HG03469 (cell line): ENCODE measurements at regions not wholly inside any gene's neighbourhood (a gene's known extent, or its start where the extent isn't known, plus 50 kb on each side); places are given as distances from the start of the nearest gene placed in this dataset.

Source experiments
- ATAC-seq: cut with Tn5 transposase; IDR thresholded peaks from one replicate; pipeline ENCODE4 v1.9.1; 2021; ENCODE audit warnings: mild to moderate bottlenecking, moderate library complexity, moderate number of reproducible peaks; ENCODE audit not compliant: unreplicated experiment

DNA sequence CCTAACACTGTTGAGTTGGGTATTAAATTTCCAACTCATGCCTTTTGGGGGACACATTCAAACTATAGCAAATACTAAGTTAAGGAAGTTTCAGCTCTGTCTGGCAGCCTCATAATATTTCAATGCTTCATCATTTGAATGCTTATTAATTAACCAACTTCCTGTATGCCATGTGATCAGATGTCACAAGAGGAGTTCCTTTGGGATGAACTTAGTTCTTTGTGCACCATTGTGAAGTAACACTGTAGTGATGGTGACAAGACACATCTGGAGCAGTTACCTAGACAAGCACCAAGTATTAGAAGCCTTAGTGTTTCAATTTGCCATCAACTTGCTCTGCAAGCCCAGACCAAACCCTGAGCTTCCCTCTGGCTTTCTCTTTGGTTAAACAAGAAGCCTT is 90.7 kb upstream of the IL12B start:
- no peak for ATAC-seq

DNA sequence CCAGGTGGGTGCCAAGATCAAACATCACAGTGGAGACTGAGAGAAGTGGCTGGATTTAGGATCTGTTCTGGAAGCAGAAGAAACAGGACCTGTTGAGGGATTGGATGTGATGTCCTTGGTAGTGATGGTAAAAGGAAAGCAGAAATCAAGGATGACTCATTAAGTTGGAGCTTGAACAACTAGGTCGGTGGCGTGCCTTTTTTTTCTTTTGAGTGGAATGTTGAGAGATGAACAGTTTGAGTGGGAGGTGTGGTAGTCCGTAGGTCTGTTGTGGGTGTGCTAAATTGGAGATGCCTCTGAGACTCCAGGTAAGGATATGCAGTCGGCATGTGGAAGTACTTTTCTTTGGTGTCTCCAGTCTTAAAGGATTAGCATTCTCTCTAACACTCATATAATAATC is 92.1 kb upstream of the IL12B start:
- no peak for ATAC-seq

DNA sequence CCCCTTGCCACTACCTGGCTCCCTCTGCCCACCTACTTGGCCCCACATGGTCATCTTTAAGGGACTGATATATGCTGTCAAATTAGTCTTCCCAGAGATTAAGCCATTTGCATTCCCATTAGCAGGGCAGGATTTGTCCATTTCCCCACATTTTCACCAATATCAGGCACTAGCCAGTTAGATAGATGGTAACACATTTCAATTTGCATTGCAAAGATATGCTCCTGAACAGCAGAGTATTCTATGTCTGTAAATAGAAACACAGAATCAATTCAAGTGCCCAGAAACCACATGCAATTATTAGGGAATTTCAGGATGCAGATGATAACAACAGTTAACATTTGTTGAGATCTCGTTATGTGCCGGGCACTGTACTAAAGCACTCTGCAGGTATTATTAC is 92.6 kb upstream of the IL12B start:
- ATAC-seq = no peak

DNA sequence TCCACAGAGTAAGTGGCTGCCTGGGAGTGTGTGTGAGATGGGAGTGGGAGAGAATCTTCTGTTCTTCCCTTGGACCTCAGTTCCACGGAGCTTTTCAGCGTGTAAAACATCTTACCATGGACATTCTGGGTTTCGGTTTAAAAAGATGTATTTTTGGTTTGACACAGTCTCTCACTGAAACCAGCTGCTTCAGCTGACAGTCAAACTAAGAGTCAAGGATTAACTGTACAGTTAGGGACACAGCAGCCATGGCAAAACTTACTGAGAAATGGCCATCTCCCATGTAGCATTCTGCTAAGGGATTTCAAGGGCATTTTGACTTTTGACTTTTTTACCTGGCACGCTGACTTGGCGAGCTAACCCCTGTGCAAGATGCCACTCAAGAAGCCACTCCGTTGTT is 93.8 kb upstream of the IL12B start:
- ATAC-seq = no peak

DNA sequence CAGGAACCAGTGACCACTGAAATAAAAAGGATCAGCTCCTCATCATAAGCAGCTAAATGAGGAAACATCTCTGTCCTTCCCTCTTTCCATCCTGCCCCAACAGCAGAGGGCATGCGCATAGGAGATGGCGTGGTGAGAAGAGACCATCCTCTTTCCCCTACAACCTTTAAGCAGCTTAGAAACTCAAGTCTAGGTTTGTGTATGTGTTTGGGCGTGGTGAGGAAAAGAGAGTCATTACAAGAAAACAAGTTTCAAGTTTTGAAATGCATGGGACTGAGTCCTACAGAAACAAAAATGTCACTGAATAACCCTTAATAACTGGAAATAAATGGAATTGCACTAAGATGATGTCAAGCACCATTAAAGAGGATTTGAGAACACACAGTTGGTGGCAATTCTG is 96.4 kb upstream of the IL12B start:
- ATAC-seq = no peak

DNA sequence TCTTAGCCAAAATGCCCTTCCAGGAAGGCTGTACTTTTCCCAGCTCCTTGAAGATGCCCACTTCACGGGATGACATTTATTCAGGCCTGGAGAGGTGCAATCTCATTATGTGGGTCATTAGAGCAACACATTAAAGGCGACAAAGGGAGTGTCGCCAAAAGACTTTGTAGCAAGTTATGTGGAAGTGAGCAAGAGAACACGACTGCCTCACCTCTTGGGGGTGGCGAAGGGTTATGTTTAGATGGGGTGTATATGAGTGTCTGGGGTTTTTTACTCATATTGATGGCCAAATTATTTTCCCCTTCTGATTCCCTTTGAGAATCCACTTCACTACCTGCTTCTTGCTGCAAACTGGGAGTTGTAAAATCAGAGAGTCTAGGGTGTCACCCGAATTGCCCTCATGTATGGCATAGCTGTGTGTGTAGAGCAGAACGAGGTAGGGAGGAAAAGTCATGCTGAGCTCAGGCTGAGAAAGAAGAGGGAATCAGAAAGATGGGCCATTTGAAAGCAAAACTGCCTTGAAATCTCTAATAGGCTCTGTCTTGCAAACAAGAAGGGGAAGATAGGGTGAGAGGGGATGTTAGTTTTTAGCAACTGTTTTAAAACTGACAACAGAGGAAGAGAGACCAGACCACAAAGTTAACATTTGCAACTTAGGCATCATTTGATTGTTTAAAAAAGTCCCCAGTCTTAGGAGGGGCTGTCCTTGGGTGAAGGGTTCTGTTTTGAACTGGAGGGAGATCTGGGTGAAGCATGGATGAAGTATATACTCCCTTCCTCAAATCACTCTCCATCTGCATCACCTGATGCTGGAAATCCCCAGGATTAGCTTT is 97.1 kb upstream of the IL12B start:
- peak; percentile 62 for ATAC-seq

DNA sequence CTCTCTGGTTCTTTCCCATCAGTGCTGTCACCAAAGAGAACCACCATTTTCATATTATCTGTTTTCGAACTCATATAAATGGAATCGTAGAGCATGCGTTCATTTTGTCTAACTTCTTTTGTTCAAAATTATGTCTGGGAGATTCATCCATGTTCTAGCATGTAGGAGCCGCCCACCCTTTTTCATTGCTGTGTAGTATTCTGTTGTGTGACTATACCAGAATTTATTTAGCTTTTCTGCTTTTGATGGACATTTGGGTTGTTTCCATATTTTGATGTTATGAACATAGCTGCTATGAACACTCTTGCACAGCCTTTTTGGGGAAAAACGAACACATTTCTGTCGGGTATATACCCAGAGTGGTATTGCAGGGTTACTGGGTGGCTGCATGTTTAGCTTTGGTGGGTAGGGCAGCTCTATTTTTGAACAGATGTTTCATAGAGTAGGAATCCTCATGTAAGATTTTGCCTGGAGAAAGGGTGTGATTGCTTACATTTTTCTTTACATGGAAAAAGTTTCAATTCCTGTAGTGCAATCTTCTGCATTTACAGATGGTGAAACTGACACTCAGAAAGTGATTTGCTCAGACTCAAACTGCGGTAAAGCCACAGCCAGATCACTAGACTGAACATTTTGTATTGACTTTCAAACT is 100.2 kb upstream of the IL12B start:
- no peak for ATAC-seq

DNA sequence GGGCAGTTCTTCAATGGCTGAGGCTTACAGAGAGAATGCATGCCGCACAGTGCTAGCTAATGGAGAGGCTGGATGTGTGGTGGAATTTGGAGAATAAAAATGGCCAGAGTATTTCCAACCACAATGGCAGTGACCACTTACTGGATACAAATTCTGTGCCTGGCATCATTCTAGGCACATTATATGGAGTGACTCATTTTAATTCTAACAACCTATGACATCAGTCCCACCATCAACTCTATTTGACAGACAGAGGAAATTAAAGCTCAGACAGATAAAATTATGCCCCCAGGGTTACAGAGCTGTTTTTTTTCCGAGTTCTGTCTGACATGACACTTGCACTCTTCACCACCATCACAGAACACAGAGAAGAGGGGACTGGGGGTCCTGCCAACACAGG is 105.6 kb upstream of the IL12B start:
- no peak for ATAC-seq

DNA sequence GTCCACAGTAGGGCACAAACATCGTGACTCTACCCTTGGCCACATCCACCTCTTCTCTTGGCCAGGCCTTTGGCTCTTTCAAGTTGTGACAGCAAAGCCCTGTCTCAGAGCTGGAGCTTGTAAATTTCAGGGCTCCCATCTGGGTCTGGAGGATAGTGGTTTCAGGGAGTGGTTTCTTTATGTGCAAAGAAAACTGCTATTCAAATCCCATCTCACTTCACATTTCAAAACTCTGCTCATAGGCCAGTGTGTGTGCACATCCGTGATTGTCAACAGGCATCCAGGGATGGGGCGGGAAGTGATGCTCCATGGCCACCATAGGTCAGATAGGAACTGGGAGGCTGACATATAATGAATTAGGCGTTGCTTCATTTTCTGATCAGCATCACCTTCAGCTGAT is 107.8 kb upstream of the IL12B start:
- ATAC-seq = no peak

DNA sequence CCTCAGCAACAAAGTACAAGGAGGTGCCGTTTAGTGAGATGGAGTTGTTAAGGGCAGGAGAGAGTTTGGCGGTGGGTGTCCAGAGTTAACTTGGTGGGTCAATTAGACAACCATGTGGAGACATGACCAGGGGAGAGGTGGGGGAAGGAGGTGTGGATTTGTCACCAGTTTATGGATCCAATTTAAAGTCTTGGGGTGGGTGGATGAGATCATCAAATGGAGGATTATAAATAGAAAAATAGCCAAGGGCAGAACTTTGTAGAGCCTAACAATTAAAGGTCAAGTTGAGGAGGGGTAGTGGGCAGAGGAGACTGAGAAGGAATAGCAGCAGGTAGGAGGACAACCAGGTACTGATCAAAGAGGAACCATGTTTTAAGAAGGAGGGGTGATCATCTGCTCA is 108.7 kb upstream of the IL12B start:
- no peak for ATAC-seq

DNA sequence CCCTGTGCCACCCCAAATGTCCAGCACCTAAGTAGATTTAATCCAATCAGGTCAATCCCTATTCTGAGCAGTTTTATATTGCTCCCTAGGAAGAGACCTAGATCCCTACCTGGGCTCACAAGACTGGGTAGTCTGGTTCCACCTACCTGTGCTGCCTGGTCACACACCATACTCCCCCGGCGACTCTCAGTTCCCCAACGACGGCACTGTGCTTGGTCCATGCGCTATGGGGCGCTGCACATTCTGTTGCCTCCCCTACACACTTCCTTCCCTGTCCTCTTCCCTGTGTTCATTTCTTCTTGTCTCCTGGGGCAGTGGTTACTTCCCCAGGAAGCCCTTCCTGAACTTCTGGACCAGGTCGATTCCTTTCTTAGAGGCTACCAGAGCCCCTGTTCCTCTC is 109.9 kb upstream of the IL12B start:
- ATAC-seq = no peak

DNA sequence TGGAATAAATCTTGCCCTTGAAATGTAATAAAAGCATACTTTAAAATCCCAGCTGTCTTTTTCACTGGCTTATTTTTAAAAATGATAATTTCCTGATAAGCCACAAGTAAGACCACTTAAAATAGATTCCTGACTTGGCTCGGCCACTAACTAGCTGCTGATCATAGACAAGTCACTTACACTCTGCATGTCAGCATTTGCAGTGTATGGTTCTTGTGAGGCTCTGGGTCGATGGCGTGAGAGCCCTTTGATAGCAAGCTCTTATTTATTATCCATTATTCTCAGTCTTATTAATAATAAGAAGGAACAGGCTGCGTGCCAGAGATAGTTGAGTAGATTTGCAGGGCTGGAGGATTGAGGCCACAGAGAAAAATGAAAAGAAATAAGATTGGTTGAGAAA is 110.7 kb upstream of the IL12B start:
- no peak for ATAC-seq

DNA sequence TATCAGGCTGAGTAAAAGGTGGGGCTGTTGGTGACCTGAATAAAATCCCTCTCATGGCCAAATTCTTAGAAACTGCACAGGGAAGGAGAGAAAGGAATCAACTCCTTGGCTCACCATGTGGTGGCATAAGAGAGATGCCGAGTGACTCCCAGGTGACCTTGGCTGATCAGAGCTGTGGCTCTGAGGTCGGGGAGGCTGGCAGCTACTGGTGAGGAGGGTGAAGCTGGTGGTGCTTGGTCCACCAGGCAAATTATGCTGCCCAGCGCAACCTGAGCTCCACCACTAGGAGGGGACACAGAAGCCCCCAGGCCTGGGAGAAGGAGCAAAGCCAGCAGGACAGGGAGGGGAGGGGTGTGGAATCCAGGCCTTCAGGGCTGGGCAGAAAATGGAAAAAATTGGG is 111.2 kb upstream of the IL12B start:
- no peak for ATAC-seq

DNA sequence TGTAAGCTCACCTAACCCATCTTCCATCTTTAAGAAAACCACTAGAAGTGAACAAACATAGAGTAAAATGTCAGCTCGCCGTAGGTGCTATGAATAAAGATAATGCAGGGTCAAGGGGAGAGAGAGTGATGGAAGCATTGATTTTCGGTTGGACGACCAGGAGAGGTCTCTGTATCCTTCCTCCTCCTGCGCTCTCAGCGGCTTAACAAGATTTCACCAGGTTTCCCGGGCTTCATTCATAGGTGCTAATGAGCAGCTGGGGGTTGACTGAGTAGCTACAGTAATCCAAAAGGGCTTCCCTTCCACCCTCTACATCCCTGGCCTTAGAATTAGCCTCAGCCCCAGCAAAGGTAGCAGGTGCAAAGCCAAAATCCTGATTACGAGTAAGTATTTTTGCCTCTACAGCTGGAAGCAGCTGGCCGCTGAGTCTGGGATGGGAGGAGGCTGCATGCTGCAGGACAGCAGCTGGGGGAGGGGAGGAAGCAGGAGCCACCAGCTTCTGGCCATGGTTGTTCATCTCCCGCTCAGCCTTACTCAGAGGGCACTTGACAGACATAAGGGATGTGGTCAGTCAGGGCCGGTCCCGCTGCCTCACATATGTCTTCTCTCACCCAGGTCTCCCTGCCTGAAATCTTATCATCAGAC is 112.0 kb upstream of the IL12B start:
- ATAC-seq = no peak

DNA sequence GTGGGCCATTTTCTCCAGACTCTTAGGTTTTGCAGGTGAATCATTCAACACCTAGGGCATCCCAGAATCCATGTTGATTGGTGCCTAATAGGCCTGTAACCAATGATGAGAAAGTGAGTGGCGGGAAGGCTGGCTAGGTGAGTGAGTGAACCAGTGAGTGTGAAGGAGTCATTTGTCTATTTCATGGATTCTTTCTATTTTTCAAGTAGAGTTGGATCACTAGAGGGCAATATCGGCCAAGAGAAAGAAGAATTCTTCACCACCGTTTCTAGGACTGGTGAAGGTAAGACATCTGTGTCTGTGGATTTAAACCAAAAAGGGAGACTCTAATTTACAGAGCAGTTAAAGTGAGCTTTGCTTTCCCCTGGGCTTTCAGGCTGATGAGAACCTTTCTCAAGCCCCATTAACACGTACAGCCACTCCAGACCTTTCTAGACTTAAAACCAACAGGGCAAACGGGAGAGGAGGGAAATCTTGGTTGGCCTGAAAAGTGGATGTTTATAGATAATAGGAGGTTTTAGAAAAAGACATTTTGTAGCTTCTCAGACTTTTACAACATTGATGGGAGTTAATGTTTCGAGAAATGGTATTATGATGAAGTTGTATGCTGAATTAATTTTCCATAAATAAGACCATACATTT is 114.3 kb upstream of the IL12B start:
- ATAC-seq = no peak

DNA sequence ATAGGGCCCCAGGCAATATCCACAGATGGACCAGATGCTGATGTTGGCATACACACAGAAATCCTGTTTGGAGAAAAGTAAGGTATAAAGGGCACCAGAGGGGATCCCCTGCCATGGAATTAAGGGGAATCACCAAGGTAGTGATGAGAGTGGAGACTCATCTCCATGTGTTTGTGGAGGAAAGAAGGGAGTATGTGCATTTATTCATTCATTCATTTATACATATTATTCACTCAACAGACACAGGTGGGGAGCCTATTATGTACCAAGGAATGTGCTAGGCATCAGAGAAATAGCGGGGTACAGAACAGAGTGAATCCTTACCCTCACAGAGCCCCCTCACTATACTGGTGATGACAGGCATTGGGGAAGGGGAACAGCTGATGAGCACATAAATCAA is 116.8 kb upstream of the IL12B start:
- ATAC-seq = no peak

DNA sequence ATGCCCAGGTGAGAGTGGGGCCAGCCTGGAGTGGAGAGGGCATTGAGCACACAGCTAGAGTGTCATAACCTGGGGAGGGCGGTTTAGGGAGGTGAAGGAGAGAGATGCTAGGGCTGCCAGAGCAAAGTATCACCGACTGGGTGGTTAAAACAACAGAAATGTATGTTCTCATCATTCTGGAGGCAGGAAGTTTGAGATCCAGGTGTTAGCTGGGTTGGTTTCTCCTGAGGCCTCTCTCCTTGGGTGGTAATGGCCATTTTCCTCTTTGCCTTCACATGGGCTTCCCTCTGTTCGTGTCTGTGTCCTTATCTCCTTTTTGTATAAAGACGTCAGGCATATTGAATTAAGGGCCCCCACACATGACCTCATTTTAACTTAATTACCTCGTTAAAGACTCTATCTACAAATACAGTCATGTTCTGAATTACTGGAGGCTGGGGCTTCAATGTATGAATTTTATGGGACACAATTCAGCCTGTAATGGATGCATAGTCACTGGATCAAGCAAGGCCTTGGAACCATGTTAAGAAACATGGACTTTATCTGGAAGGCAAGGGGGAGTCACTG is 118.6 kb upstream of the IL12B start:
- no peak for ATAC-seq

DNA sequence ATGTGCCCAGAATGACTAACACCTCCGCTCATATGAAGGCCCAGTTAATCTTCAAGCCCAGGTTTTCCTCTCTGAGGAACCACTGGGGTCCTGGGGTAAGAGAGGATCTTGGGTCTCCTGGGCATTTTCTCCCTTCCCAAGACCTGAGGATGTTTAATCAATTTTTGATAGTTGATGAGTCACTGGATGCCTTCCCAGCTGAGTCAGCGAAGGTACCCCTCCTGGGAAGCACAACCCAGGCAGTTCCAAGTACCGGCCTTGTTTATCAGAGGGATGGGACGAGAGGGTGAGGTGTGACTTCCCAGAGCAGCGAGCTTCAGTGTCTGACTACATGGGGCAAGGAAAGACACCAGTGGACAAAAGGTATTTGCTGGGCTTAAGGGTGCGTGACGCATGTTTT is 119.6 kb upstream of the IL12B start:
- ATAC-seq = no peak

DNA sequence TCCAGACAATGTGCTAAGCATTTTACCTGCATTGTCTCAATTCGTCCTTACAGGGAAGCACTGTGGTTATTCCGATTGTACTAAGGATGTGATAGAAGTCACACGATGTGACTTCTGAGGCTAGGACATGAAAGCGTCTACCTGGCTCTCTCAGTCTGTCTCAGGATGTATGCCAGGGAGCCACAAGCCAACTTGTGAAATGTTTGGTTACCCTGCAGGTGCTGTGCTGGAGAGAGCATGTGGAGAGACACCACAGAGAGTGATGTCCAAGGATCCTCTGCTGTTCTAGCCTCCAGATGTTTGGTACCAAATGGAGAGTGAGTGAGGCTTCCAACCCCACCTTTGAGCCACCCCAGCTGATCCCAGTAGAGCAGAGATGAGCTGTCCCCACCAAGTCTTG is 120.1 kb upstream of the IL12B start:
- ATAC-seq = no peak

DNA sequence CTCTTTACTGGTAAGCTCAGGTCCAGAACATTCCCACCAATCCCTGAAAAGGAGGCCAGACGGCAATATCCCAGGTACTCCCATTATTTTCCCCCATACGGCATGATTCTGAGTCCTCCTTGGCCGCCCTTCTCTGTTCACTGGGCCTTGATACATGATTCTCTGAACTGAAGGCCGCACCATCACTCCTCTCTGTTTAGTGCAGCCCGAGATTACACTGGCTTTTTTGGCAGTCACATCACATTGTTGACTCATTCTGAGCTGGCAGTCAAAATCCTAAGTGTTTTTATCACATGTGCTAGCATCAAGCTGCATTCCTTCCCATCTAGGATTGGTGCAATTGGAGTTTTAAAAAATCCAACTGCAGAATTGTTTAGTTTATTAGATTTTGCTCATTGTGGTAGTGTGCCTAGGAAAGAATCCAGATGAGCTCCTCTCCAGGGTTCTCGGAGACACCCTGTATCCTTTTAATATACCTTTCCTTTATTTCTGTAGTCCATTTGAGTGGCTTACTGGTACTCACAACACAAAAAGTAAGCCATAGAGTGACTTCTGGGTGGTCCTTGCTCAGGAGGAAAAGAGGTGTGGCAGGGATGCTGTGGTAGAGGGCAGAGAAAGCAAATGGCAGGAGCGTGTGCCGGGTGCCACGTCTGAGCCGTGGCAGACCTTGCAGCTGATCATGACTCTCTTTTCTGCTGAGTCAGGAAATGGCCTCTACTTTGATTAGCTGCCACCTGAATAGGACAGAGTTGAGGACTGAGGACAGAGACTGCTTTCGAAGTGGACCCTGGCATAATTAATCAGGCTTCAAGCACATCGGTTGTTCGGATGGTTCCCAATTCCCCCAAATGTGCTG is 121.1 kb upstream of the IL12B start:
- ATAC-seq = no peak
